IPS DF 4.7 (cell line): ENCODE measurements at regions not wholly inside any gene's neighbourhood (a gene's known extent, or its start where the extent isn't known, plus 50 kb on each side); places are given as distances from the start of the nearest gene placed in this dataset.

Experiments
- DNase-seq: peaks from one replicate; pipeline ENCODE4 v3.0.0-alpha.2; 2013; ENCODE audit warnings: low spot score; ENCODE audit errors: extremely low read depth

GRCh38 chr15:101551696-101552591, 62.4 kb upstream of the PCSK6 start:
- no peak for DNase-seq

DNA sequence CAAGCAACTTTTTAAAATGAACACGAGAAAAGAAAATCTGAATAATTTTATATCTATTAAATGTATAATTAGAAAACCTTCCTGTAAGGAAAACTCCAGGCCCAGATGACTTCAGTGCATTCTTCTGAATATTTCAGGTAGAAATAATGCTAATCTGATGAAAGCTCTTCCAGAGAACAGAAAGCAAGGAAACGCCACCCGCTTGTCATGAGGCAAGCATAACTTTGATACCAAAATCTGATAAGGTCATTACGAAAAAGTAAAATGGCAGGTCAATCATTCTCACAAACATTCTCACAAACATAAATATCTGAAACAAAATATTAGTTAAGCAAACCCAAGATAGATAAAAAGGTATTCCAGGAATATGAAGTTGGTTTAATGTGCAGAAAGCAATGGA, 60.6 kb upstream of the PCSK6 start:
- DNase-seq: no peak

DNA sequence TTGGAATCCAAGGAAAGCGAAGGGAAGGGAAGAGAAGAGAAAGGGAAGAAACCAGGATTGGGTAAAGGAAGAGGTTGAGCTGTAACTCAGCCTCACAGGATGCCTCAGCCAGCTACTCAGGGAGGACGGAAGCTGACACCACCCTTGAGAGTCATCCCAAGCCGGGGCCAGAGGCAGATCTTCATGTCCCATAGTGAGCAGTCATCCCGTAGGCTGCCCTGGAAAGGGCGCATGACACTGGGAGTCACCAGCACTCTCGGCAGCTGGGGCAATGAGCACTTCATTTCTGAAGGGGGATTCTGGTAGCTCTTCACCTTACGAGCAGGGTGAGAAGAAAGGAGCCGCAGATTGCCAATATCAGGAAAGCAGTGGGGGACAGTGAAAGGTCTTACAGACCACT, 60.1 kb upstream of the PCSK6 start:
- no peak for DNase-seq

DNA sequence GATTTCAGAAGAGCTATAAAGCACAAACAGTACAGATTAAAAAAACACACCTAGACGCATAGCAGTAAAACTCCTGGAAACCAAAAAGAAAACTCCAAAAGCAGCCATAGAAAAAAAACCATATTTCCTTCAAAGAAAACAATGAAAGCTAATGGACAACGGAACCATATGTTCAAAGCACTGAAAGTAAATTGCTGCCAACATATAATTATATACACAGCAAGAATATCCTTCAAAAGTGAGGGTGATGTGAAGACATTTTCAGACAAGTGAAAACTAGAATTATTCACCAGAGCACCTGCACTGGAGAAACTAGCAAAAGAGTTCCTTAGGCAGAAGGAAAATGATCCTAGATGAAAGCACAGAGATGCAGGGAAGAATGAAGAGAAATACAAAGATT, 58.2 kb upstream of the PCSK6 start:
- DNase-seq: no peak

GRCh38 chr15:101545548-101546505, 56.3 kb upstream of the PCSK6 start:
- no peak for DNase-seq

DNA sequence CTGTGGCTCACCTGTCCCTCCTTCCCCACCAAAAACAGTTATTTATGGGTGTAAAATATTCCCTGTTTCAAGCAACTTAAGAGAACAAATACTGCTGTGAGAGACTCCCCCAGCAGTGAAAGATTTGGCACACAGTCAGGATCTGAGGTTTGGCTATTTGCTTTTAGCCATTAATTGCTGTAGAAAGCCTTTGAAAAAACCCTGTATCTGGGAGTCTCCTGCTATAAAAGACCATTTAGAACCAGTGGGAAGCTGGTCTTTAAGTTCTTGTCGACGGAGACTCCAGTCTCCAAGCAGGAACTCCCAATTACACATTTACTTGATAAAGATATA, 55.1 kb upstream of the PCSK6 start:
- no peak for DNase-seq

DNA sequence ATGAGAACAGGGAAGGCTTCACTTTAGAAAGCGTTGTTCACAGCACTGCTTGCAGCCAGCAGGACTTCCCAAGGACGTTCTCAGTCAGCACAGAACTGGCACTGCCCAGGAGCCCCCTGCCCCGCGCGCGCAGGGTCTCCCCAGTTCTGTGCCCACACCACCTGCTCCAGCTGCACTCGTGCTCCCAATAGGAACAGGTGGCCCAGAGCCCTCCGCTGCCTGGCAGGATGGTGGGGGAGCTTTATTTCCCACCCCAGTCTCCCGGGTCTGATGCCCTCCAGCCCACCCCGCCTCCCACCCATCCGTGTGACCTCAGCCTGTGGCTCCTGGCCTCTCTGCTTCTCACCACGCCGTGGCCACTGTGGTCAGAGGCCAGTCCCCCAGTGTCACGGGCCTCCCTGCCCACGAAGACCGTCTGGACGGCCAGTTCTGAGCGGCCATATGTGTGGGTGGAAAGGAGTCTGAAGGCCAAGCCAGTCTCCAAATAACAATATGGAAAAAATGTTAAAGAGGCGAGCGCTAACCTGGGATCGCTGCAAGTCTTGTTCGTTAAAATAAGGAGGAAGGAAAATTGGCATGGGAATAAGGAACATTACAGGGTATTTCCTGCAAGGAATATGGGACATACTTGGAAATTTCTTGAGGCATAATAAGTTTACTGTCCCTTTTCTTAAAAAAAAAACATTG, 54.6 kb upstream of the PCSK6 start:
- no peak for DNase-seq

DNA sequence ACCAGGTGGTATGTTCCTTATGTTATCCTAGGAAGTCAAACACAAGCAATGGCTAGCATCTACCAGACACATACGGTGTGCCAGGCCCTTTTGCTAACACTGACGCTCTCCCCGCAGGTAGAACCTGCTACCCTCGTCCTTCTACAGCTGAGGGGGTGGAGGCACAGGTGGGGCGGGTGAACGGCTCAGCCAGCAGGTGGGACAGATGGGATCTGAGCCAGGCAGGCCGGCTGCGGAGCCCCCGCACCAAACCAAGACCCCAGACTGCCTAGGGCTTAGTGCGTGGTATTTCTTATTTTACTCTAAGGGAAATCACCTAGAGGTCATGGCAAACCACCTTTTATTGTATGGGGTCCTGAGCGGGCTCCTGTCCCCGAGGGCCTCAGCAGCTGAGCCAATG, 53.9 kb upstream of the PCSK6 start:
- DNase-seq: no peak

- DNase-seq: no peak
These were observed 53.5 kb upstream of the PCSK6 start for GRCh38 chr15:101543026-101543390.

- DNase-seq: no peak
These were observed 53.0 kb upstream of the PCSK6 start for GRCh38 chr15:101542306-101543025.

- no peak for DNase-seq
These were observed 52.2 kb upstream of the PCSK6 start for GRCh38 chr15:101541501-101542292.

DNA sequence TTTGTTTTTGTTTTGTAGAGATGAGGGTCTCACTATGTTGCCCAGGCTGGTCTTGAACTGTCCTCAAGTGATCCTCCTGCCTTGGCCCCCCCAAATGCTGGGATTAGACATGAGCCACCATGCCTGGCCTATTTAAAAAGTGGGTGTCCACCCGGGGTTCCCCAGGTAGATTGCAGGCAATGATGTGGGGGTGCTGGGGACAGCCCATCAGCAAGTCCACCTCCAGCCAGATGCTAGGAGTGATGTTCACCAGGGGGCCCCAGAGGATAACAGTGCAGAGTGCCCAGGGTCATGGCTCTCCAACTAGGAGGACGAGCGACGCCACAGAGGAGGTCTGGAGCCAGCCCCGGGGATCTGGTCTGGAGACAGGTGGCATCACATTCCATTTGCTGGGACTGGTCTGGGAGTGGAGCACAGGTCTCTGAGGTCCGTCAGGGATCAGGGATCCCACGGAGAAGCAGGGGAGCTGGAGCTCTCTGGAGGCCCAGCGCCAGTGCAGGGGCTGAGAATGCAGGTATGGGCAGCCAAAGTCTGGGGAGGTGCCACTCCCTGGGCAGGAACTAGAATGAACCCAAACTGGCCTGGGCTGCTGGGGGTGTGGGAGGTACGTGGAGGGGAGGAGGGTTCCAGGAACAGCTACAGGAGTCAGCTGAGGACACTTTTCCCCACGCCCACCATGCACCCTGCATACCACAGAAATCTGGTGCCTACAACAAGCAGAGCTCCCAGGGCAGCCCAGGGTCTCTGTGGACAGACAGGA, 51.2 kb upstream of the PCSK6 start:
- no peak for DNase-seq

DNA sequence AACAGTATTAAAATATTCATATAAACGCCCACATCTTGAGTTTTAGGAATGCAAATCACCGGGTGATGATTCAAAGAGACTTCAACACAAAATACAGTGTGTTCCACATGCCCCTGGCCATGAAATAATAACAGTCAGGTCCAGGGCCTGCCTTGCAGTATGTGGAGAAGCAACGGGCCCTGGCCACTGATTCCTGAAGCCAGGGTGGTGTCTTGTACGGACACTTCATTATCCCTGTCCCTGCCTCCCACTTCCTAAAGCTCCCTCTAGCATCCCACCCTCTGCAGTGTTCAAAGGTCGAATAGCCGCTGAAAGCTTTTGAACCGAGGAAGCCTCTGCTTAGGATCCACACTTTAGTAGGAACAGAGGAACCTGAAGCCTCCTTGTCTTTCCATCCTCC, 50.4 kb upstream of the PCSK6 start:
- no peak for DNase-seq

DNA sequence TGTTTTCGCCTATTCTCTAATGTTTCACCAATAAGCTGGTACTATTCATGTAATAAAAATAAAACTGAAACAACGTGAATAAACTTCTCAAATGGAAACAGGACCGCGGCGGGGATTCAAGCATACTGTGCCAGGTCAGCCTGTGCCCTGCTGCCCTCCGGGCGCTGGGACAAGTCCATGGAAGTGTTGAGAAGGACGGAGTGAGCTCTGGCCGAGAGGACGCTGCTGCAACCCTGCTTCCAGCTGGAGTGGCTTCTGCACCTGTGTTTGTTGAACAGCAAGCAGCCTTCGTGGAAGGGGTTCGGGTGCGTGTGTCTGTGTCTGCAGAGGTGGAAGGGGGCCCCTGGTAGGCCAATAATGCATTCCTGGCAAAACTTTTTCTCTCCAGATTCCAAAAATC, 50.0 kb upstream of the PCSK6 start:
- DNase-seq: no peak
